ENCODE measurements at regions not wholly inside any gene's neighbourhood (a gene's known extent, or its start where the extent isn't known, plus 50 kb on each side); places are given as distances from the start of the nearest gene placed in this dataset.

DNA sequence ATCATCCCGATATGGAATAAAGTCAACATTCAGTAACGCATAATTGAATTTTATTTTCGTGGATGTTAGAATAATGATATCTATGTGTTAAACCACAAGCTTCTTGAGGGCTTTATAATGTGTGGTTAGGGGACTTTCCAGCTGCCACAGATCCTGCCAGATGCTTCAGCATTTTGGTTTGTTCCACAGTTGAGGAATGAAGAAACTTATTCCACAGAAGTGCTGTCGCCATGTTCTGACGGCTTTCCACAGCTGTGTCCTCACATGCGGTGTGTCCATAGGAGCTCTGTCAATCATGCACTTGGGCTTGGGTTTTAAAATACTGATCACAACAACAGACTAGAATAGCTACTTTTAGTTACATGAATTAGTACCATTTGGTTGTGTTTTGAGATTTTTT is 411.9 kb downstream of the TRIML1 start:
- Histone ChIP-seq H3K9ac (ENCODE audit: low read depth, low read length) (no peak overlapping the region), H3K36me3 (ENCODE audit: insufficient read depth, low read length) (no peaks in the 10 kb centered on the region), H3K4me3 (ENCODE audit: low read length) (no peak overlapping the region), H3K9me3 (ENCODE audit: insufficient read depth, low read depth, low read length) (no peaks in the 10 kb centered on the region), H3K27ac (ENCODE audit: low read depth, low read length) (no peak overlapping the region), H3K27me3 (ENCODE audit: insufficient read depth, low read length) (no peaks in the 10 kb centered on the region), H3K4me1 (ENCODE audit: insufficient read depth, low read length) (no peaks in the 10 kb centered on the region)
- WGBS = 77% methylated on average over 6 of the region's 6 CpGs

DNA sequence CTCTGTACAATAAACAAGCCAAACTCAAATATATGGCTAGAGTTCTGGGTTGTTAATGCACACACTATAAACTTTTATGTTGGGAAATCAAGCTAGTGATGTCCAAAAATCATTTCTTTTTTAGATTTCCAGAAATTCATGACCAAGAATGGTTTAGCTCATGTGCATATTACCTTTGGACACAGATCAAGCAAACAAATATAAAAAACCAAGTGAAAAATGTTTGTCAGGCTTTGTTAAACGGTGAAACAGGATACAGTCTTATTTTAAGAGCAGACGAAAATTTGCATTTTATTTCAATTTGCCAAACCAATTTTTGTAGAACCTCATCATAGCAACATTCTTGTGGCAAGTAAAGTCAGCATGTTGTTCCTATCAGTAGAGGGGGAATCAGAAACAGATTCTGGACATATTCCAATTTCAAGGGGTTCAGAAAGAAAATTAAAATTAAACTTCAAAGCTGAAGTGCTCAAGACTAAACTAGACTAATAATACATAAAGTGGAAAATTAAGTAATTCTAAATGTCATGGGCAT is 413.6 kb downstream of the TRIML1 start:
- H3K27ac ChIP-seq (ENCODE audit: low read depth, low read length) = no peak overlapping the region
- no peaks in the 10 kb centered on the region for H3K27me3 ChIP-seq (ENCODE audit: insufficient read depth, low read length)
- H3K9ac ChIP-seq (ENCODE audit: low read depth, low read length) = no peak overlapping the region
- H3K4me3 ChIP-seq (ENCODE audit: low read length) = no peak overlapping the region
- 91% methylated on average over 2 of the region's 2 CpGs for WGBS
- H3K9me3 ChIP-seq (ENCODE audit: insufficient read depth, low read depth, low read length) = no peaks in the 10 kb centered on the region
- no peaks in the 10 kb centered on the region for H3K36me3 ChIP-seq (ENCODE audit: insufficient read depth, low read length)
- H3K4me1 ChIP-seq (ENCODE audit: insufficient read depth, low read length) = no peaks in the 10 kb centered on the region

DNA sequence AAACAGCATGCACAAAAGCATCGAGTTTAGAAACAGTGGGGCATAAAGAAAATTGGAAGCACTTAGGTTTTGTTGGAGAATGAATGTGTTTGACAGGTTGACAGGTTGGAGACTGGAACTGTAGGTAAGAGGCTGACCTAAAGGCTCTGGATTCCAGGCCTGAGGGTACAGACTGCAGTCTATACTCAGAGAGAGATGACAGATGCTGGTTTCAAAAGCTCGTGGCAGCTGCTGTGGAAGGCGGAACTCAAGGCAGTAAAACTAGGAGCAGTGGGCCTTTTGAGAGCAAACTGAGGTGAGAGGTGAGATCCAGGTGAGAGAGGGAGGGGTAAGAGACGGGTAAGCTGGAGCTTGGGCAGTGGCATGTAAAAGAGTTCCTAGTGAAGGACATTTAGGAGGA is 415.2 kb downstream of the TRIML1 start:
- no peaks in the 10 kb centered on the region for H3K4me1 ChIP-seq (ENCODE audit: insufficient read depth, low read length)
- no peaks in the 10 kb centered on the region for H3K36me3 ChIP-seq (ENCODE audit: insufficient read depth, low read length)
- H3K4me3 ChIP-seq (ENCODE audit: low read length) = no peak overlapping the region
- H3K9ac ChIP-seq (ENCODE audit: low read depth, low read length) = no peak overlapping the region
- no peak overlapping the region for H3K27ac ChIP-seq (ENCODE audit: low read depth, low read length)
- 88% methylated on average over 4 of the region's 4 CpGs for WGBS
- no peaks in the 10 kb centered on the region for H3K27me3 ChIP-seq (ENCODE audit: insufficient read depth, low read length)
- H3K9me3 ChIP-seq (ENCODE audit: insufficient read depth, low read depth, low read length) = no peaks in the 10 kb centered on the region

DNA sequence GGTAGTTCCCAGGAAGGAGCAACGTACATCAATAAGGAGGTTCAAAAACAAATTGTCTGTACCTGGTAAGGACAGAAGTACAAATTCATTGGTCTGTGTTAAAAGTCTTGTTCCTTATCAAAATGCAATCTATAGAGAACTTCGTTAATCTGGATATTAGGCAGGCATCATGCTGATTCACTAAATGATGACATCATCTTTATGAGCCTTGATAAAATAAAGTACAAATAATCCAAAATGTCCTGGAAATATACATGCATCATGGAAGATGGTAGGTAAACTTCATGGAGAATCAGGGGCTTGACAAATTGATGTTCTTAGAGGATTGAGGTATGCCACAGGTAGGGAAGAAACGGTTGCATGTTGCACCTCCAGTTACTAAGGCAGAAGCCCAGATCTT is 433.9 kb downstream of the TRIML1 start:
- Histone ChIP-seq H3K36me3 (ENCODE audit: insufficient read depth, low read length) (no peaks in the 10 kb centered on the region), H3K27me3 (ENCODE audit: insufficient read depth, low read length) (no peaks in the 10 kb centered on the region), H3K4me1 (ENCODE audit: insufficient read depth, low read length) (no peaks in the 10 kb centered on the region), H3K9ac (ENCODE audit: low read depth, low read length) (no peak overlapping the region), H3K27ac (ENCODE audit: low read depth, low read length) (no peak overlapping the region), H3K4me3 (ENCODE audit: low read length) (no peak overlapping the region), H3K9me3 (ENCODE audit: insufficient read depth, low read depth, low read length) (no peaks in the 10 kb centered on the region)
- 95% methylated on average over 3 of the region's 3 CpGs for WGBS

DNA sequence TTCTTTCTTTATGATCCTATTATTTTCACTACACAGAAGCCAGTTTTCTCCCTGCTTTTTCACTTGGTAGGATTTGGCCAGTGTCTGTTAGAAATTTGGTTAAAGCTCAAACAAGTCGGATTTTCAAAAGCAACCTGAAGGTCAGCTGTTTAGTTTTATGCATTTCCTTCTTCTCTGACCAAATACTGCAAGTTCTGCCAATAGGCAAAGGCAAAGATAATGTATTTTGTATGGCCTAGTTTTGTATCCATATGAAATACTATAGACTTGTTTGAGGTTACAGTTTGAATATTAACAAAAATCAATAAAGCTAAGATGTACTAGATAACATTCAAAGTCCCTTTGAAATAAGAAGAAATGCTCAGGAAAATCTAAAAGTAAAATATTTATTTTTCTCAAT is 439.4 kb downstream of the TRIML1 start:
- 93% methylated on average over 1 of the region's 1 CpG for WGBS
- Histone ChIP-seq H3K36me3 (ENCODE audit: insufficient read depth, low read length) (no peaks in the 10 kb centered on the region), H3K4me3 (ENCODE audit: low read length) (no peak overlapping the region), H3K4me1 (ENCODE audit: insufficient read depth, low read length) (no peaks in the 10 kb centered on the region), H3K27me3 (ENCODE audit: insufficient read depth, low read length) (no peaks in the 10 kb centered on the region), H3K9ac (ENCODE audit: low read depth, low read length) (no peak overlapping the region), H3K9me3 (ENCODE audit: insufficient read depth, low read depth, low read length) (no peaks in the 10 kb centered on the region), H3K27ac (ENCODE audit: low read depth, low read length) (no peak overlapping the region)

DNA sequence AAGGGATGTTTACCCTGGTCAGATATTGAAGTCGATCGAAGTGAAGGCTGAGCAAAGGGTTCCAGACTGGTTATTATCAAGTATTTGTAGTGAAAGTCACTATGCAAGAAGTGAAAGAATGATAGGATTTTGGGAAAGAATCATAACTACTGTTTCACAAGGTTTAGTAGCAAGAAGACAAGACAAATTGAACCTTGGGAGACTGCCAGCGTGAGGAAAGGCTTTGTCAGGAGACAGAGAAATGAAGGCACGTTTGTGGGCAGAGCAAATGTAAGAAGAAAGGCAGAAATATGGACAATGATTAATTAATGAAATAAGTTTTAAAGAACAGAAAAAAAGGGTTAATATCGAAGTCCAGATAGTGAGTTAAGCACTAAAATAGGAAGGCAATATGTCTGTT is 456.8 kb downstream of the TRIML1 start:
- Histone ChIP-seq H3K9ac (ENCODE audit: low read depth, low read length) (no peak overlapping the region), H3K36me3 (ENCODE audit: insufficient read depth, low read length) (no peaks in the 10 kb centered on the region), H3K4me3 (ENCODE audit: low read length) (no peak overlapping the region), H3K27ac (ENCODE audit: low read depth, low read length) (no peak overlapping the region), H3K4me1 (ENCODE audit: insufficient read depth, low read length) (no peaks in the 10 kb centered on the region), H3K27me3 (ENCODE audit: insufficient read depth, low read length) (no peaks in the 10 kb centered on the region), H3K9me3 (ENCODE audit: insufficient read depth, low read depth, low read length) (no peaks in the 10 kb centered on the region)
- WGBS = 74% methylated on average over 5 of the region's 5 CpGs

DNA sequence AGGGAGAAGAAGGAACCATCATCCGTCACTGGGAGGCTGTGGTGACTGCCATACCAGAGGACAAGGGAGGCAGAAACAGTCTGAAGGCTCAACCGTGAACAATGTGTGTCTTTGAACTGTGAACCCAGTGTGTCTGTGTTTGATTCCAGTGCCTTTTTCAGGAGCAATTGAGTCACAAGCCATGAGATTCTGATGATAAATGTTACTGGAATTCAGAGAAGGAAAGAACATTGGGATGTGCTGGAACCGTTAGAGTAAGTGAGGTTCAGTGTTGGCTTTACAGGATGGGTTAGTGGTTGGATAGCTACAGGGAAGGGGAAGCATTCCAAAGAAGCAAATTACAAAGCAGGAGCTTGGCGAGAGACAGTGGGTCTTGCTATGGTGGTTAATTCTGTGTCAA is 464.4 kb downstream of the TRIML1 start:
- H3K9me3 ChIP-seq (ENCODE audit: insufficient read depth, low read depth, low read length) = no peaks in the 10 kb centered on the region
- no peaks in the 10 kb centered on the region for H3K27me3 ChIP-seq (ENCODE audit: insufficient read depth, low read length)
- no peaks in the 10 kb centered on the region for H3K36me3 ChIP-seq (ENCODE audit: insufficient read depth, low read length)
- no peak overlapping the region for H3K4me3 ChIP-seq (ENCODE audit: low read length)
- H3K9ac ChIP-seq (ENCODE audit: low read depth, low read length) = no peak overlapping the region
- WGBS = 87% methylated on average over 4 of the region's 4 CpGs
- no peaks in the 10 kb centered on the region for H3K4me1 ChIP-seq (ENCODE audit: insufficient read depth, low read length)
- no peak overlapping the region for H3K27ac ChIP-seq (ENCODE audit: low read depth, low read length)

DNA sequence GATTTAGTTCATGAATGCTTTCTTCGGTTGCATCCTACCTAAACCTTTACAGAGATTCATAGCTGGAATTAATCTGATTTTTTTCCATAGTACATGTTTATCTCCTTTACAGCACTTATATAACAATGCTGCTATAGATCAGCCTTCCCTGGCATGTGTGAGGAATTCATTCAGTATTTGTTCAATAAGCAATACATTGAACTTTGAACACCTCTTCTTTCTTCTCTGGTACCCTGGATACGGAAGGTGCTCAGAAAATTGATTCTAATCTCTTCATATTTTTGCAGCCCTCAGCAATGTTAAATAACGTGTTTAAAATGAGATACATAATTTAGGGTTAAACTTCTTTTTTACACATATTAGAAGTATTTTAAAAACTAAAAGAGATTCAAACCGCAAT is 467.4 kb downstream of the TRIML1 start:
- no peak overlapping the region for H3K9ac ChIP-seq (ENCODE audit: low read depth, low read length)
- WGBS = 100% methylated on average over 2 of the region's 4 CpGs
- no peaks in the 10 kb centered on the region for H3K4me1 ChIP-seq (ENCODE audit: insufficient read depth, low read length)
- H3K27ac ChIP-seq (ENCODE audit: low read depth, low read length) = no peak overlapping the region
- H3K36me3 ChIP-seq (ENCODE audit: insufficient read depth, low read length) = no peaks in the 10 kb centered on the region
- no peak overlapping the region for H3K4me3 ChIP-seq (ENCODE audit: low read length)
- H3K9me3 ChIP-seq (ENCODE audit: insufficient read depth, low read depth, low read length) = no peaks in the 10 kb centered on the region
- H3K27me3 ChIP-seq (ENCODE audit: insufficient read depth, low read length) = no peaks in the 10 kb centered on the region

DNA sequence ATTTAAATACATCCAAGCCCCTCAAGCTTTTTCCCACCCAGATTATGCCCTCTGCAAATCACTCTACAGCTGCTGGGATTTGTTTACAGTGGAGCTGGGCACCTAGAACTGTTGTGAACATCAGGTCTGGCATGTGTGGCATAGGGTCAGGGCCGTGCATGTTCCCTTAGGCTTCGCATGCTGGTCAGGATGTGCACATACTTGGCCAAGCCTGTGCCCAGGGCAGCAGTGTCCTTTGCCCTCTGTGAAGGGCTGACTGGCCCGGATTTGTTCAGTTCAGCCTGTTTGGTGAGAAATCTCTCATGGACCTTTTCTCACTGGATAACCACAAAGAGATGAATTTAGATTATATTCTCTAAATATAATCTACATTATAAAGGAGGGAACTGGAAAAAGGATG is 471.9 kb downstream of the TRIML1 start:
- WGBS = 90% methylated on average over 3 of the region's 3 CpGs
- H3K4me1 ChIP-seq (ENCODE audit: insufficient read depth, low read length) = no peaks in the 10 kb centered on the region

DNA sequence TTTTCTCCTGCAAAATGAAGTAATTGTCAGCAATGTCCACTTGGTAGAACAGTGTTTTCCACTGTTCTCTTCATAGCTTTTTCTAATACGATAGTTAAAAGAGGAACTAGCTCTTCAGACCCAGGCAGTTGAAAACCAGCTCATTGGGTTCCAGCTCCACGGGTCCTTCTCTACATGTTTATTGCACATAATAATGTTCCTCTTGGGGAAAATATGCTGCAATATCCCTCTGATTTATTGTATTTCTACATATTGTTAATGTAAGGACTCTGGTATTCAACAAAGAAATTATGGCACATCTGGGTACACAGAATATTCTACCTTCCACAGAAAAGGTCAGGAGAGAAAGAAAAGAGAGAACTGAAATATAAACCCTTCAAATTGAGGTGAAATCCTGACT is 473.4 kb downstream of the TRIML1 start:
- Histone ChIP-seq H3K9ac (ENCODE audit: low read depth, low read length) (no peak overlapping the region), H3K4me3 (ENCODE audit: low read length) (no peak overlapping the region), H3K36me3 (ENCODE audit: insufficient read depth, low read length) (no peaks in the 10 kb centered on the region), H3K27me3 (ENCODE audit: insufficient read depth, low read length) (no peaks in the 10 kb centered on the region), H3K9me3 (ENCODE audit: insufficient read depth, low read depth, low read length) (no peaks in the 10 kb centered on the region), H3K27ac (ENCODE audit: low read depth, low read length) (no peak overlapping the region), H3K4me1 (ENCODE audit: insufficient read depth, low read length) (no peaks in the 10 kb centered on the region)
- 90% methylated on average over 2 of the region's 2 CpGs for WGBS

More for the DNA sequence above, 471.9 kb downstream of the TRIML1 start:
- Histone ChIP-seq H3K27me3 (ENCODE audit: insufficient read depth, low read length) (no peaks in the 10 kb centered on the region), H3K36me3 (ENCODE audit: insufficient read depth, low read length) (no peaks in the 10 kb centered on the region), H3K4me3 (ENCODE audit: low read length) (no peak overlapping the region), H3K9me3 (ENCODE audit: insufficient read depth, low read depth, low read length) (no peaks in the 10 kb centered on the region), H3K27ac (ENCODE audit: low read depth, low read length) (no peak overlapping the region), H3K9ac (ENCODE audit: low read depth, low read length) (no peak overlapping the region)

DNA sequence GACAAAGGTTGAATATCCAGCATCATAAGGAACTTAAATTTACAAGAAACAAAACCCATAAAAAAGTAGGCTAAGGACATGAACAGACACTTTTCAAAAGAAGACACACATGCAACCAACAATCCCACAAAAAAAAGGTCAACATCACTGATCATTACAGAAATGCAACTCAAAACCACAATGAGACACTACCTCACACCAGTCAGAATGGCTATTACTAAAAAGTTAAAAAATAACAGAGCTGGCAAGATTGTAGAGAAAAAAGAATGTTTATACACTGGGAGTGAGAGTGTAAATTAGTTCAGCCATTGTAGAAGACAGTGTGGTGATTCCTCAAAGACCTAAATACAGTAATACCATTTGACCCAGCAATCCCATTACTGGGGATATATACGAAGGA is 474.7 kb downstream of the TRIML1 start:
- no peaks in the 10 kb centered on the region for H3K36me3 ChIP-seq (ENCODE audit: insufficient read depth, low read length)
- no peaks in the 10 kb centered on the region for H3K4me1 ChIP-seq (ENCODE audit: insufficient read depth, low read length)
- no peaks in the 10 kb centered on the region for H3K27me3 ChIP-seq (ENCODE audit: insufficient read depth, low read length)
- H3K4me3 ChIP-seq (ENCODE audit: low read length) = no peak overlapping the region
- 100% methylated on average over 1 of the region's 1 CpG for WGBS
- no peak overlapping the region for H3K9ac ChIP-seq (ENCODE audit: low read depth, low read length)
- no peaks in the 10 kb centered on the region for H3K9me3 ChIP-seq (ENCODE audit: insufficient read depth, low read depth, low read length)
- no peak overlapping the region for H3K27ac ChIP-seq (ENCODE audit: low read depth, low read length)

DNA sequence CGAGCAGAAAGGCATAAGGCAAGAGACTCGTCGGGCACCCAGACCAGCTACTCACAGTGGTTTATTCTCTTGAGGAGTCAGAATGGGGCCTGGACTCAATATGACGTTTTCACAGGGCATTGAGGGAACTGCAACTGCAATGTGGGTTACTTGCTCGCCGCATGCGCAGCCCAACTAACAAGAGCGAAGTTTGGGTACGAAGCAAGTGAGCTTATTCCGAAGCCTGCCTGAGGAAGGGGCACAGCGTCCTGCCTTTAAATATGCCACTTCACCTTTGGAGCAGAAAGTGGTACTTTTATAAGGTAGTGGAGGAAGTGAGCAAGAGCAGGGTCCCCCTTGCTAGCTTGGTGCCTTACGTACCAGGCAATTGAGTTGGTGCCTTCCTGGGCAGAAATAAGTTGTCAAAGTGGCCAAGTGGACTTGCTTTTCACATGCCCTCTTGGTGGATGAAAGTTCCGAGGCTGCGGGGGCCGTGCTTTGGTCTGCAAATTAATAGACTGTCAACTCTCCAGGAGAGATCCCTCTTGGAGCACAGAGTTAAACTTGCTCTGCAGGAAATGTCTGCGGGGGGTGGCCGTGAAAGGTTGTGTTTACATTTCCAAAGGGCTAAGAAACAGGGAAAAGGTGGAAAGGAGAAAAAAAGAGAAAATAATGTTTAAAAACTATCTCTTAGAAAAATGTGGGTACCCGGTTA is 480.4 kb downstream of the TRIML1 start:
- no peak overlapping the region for H3K27ac ChIP-seq (ENCODE audit: low read depth, low read length)
- no peak overlapping the region for H3K4me3 ChIP-seq (ENCODE audit: low read length)
- no peak overlapping the region for H3K9ac ChIP-seq (ENCODE audit: low read depth, low read length)
- peaks cover 6% of the 10 kb centered on the region for H3K4me1 ChIP-seq (ENCODE audit: insufficient read depth, low read length)
- no peaks in the 10 kb centered on the region for H3K27me3 ChIP-seq (ENCODE audit: insufficient read depth, low read length)
- WGBS = 52% methylated on average over 18 of the region's 18 CpGs
- no peaks in the 10 kb centered on the region for H3K36me3 ChIP-seq (ENCODE audit: insufficient read depth, low read length)
- H3K9me3 ChIP-seq (ENCODE audit: insufficient read depth, low read depth, low read length) = no peaks in the 10 kb centered on the region

All from HUES64 (cell line).